ENCODE measurements at regions not wholly inside any gene's neighbourhood (a gene's known extent, or its start where the extent isn't known, plus 50 kb on each side); places are given as distances from the start of the nearest gene placed in this dataset.

- no peak overlapping the region for H3K27ac ChIP-seq (ENCODE audit: low read depth, low read length)
- no peaks in the 10 kb centered on the region for H3K27me3 ChIP-seq (ENCODE audit: control insufficient read depth, low read length)
These were observed 285.1 kb downstream of the DTWD2 start for GRCh38 chr5:118703241-118703640.

GRCh38 chr5:118701791-118702190 lies 286.6 kb downstream of the DTWD2 start:
- Histone ChIP-seq H3K79me2 (ENCODE audit: control insufficient read depth, low read length) (no peaks in the 10 kb centered on the region), H3K4me2 (ENCODE audit: low read length) (no peak overlapping the region), H3K4me1 (ENCODE audit: control insufficient read depth, low read length) (no peaks in the 10 kb centered on the region), H3K9me2 (replicated peaks; ENCODE audit: control insufficient read depth, low read length) (no peaks in the 10 kb centered on the region), H3K27me3 (ENCODE audit: control insufficient read depth, low read length) (peaks cover 4% of the 10 kb centered on the region), H3F3A (ENCODE audit: control insufficient read depth, insufficient read depth) (no peaks in the 10 kb centered on the region), H3K4me3 (ENCODE audit: low read length) (no peak overlapping the region), H3K36me3 (ENCODE audit: control insufficient read depth, low read length) (no peaks in the 10 kb centered on the region), H3K9me3 (ENCODE audit: control insufficient read depth, insufficient read depth, low read length) (peaks cover 3% of the 10 kb centered on the region; the same call in 1 of the 2 replicates), H3K27ac (ENCODE audit: low read depth, low read length) (no peak overlapping the region), H4K20me1 (ENCODE audit: control insufficient read depth, insufficient read depth, low read depth, low read length) (no peaks in the 10 kb centered on the region)
- TF ChIP-seq EZH2phosphoT487 (IDR thresholded peaks at IDR 0.05; ENCODE audit: borderline replicate concordance, low read length) (no peak), CTCF (IDR thresholded peaks at IDR 0.05; ENCODE audit: low read depth, low read length, poor library complexity, severe bottlenecking) (no peak)

More at GRCh38 chr5:118703241-118703640, 285.1 kb downstream of the DTWD2 start:
- H3K4me1 ChIP-seq (ENCODE audit: control insufficient read depth, low read length), result no peaks in the 10 kb centered on the region
- no peaks in the 10 kb centered on the region for H3F3A ChIP-seq (ENCODE audit: control insufficient read depth, insufficient read depth)
- no peaks in the 10 kb centered on the region for H4K20me1 ChIP-seq (ENCODE audit: control insufficient read depth, insufficient read depth, low read depth, low read length)
- H3K79me2 ChIP-seq (ENCODE audit: control insufficient read depth, low read length), result no peaks in the 10 kb centered on the region
- H3K4me2 ChIP-seq (ENCODE audit: low read length), result no peak overlapping the region
- no peaks in the 10 kb centered on the region for H3K36me3 ChIP-seq (ENCODE audit: control insufficient read depth, low read length)
- no peak overlapping the region for H3K4me3 ChIP-seq (ENCODE audit: low read length)
- H3K9me3 ChIP-seq (ENCODE audit: control insufficient read depth, insufficient read depth, low read length), result peaks cover 3% of the 10 kb centered on the region; the same call in 1 of the 2 replicates
- no peaks in the 10 kb centered on the region for H3K9me2 ChIP-seq (replicated peaks; ENCODE audit: control insufficient read depth, low read length)
- TF ChIP-seq EZH2phosphoT487 (IDR thresholded peaks at IDR 0.05; ENCODE audit: borderline replicate concordance, low read length), result no peak
- TF ChIP-seq CTCF (IDR thresholded peaks at IDR 0.05; ENCODE audit: low read depth, low read length, poor library complexity, severe bottlenecking), result no peak

- Histone ChIP-seq H3K27ac (ENCODE audit: low read depth, low read length) (no peak overlapping the region), H3K36me3 (ENCODE audit: control insufficient read depth, low read length) (no peaks in the 10 kb centered on the region), H3K9me2 (replicated peaks; ENCODE audit: control insufficient read depth, low read length) (no peaks in the 10 kb centered on the region), H4K20me1 (ENCODE audit: control insufficient read depth, insufficient read depth, low read depth, low read length) (no peaks in the 10 kb centered on the region), H3K4me3 (ENCODE audit: low read length) (no peak overlapping the region), H3K4me2 (ENCODE audit: low read length) (no peak overlapping the region), H3K4me1 (ENCODE audit: control insufficient read depth, low read length) (no peaks in the 10 kb centered on the region), H3K27me3 (ENCODE audit: control insufficient read depth, low read length) (peaks cover 4% of the 10 kb centered on the region), H3K79me2 (ENCODE audit: control insufficient read depth, low read length) (no peaks in the 10 kb centered on the region), H3K9me3 (ENCODE audit: control insufficient read depth, insufficient read depth, low read length) (peaks cover 3% of the 10 kb centered on the region; the same call in 1 of the 2 replicates), H3F3A (ENCODE audit: control insufficient read depth, insufficient read depth) (no peaks in the 10 kb centered on the region)
- no peak for TF ChIP-seq CTCF (IDR thresholded peaks at IDR 0.05; ENCODE audit: low read depth, low read length, poor library complexity, severe bottlenecking)
- TF ChIP-seq EZH2phosphoT487 (IDR thresholded peaks at IDR 0.05; ENCODE audit: borderline replicate concordance, low read length), result no peak
These were observed 287.8 kb downstream of the DTWD2 start for GRCh38 chr5:118700510-118700909.
